Panc1 (cell line): ENCODE measurements at regions not wholly inside any gene's neighbourhood (a gene's known extent, or its start where the extent isn't known, plus 50 kb on each side); places are given as distances from the start of the nearest gene placed in this dataset.

Source experiments
- ATAC-seq: fragments of 200-7000 bp; cut with Tn5 transposase; 2 replicates; pipeline ENCODE4 v1.9.1; 2020; ENCODE audit warnings: mild to moderate bottlenecking, moderate library complexity
- BruUV-seq: library from RNA; stranded (reverse); fragments of 400-500 nt; replicated peaks from 2 replicates; lab custom pipeline; 2021; lab: Mats Ljungman, UMichigan
- CTCF ChIA-PET: fragments of 300-600 bp; sonication (Branson Sonifier 250); formaldehyde crosslinking; loops from one replicate; lab custom pipeline; 2022; ENCODE audit warnings: antibody characterized with exemption; lab: Charles Lee
- POLR2A ChIA-PET: fragments of 300-600 bp; sonication (Branson Sonifier 250); formaldehyde crosslinking; loops from one replicate; lab custom pipeline; 2022; ENCODE audit warnings: antibody characterized with exemption; lab: Charles Lee
- DNase-seq: peaks from one replicate; pipeline ENCODE4 v3.0.0-alpha.2; 2010; ENCODE audit warnings: low read depth, low spot score
- H3K27ac ChIP-seq: 2 replicates; pipeline ENCODE4 v1.5.1; 2011; ENCODE audit warnings: mild to moderate bottlenecking, low read length, inconsistent platforms
- H3K27me3 ChIP-seq: fragments of 200-500 bp; sonication (Bioruptor generic); 2 replicates; pipeline ENCODE4 v1.6.0; 2014; ENCODE audit warnings: low read length, inconsistent platforms; ENCODE audit not compliant: control insufficient read depth, insufficient read depth
- H3K36me3 ChIP-seq: fragments of 200-500 bp; sonication (Bioruptor generic); 2 replicates; pipeline ENCODE4 v1.5.1; 2014; ENCODE audit warnings: inconsistent platforms, mild to moderate bottlenecking, low read length, moderate library complexity; ENCODE audit not compliant: control insufficient read depth, insufficient read depth
- H3K4me1 ChIP-seq: 2 replicates; pipeline ENCODE4 v1.5.1; 2011; ENCODE audit warnings: inconsistent platforms, mild to moderate bottlenecking, low read length, moderate library complexity; ENCODE audit not compliant: control insufficient read depth, insufficient read depth
- H3K4me3 ChIP-seq, 2 experiments: 2 replicates each; pipeline ENCODE4 v1.5.1; 2011 to 2012; ENCODE audit warnings: low read depth in 2 of 2, low read length in 2 of 2, mild to moderate bottlenecking in 2 of 2, inconsistent platforms in 1 of 2, moderate library complexity in 1 of 2
- H3K9me3 ChIP-seq: fragments of 200-500 bp; sonication (Bioruptor generic); 2 replicates; pipeline ENCODE4 v1.5.1; 2014; ENCODE audit warnings: low read depth, mild to moderate bottlenecking, inconsistent platforms, low read length, moderate library complexity; ENCODE audit not compliant: control insufficient read depth, insufficient read depth
- POLR2AphosphoS5 ChIP-seq: IDR thresholded peaks from 2 replicates; pipeline ENCODE4 v1.6.1; 2012; ENCODE audit warnings: mild to moderate bottlenecking, low read depth, low read length, moderate library complexity
- SIN3A ChIP-seq: IDR thresholded peaks from 2 replicates; pipeline ENCODE4 v1.6.1; 2012; ENCODE audit warnings: low read depth, mild to moderate bottlenecking, low read length, moderate library complexity, borderline replicate concordance; ENCODE audit not compliant: insufficient read depth
- TCF7L2 ChIP-seq: IDR thresholded peaks from 2 replicates; pipeline ENCODE4 v1.6.1; 2011; ENCODE audit warnings: mild to moderate bottlenecking, low read depth, low read length, inconsistent platforms
- in situ Hi-C: cut with HindIII; loops from 2 replicates; pipeline ENCODE4 v1.10.0; 2016; ENCODE audit warnings: low sequenced_read_pairs, low pct_unique_long_range_greater_than_20kb
- intact Hi-C: fragments of 100-400 bp; cut with micrococcal nuclease; formaldehyde crosslinking; loops from one replicate; pipeline ENCODE4 v1.10.0; 2022; ENCODE audit not compliant: unreplicated experiment
- TF ChIP-seq, protein P1 (sequence below): fragments of 450-650 bp; IDR thresholded peaks from 2 replicates; pipeline ENCODE4 v1.5.1; 2017; ENCODE audit warnings: mild to moderate bottlenecking
- TF ChIP-seq, protein P2 (sequence below), 2 experiments: IDR thresholded peaks; 2 replicates each; pipeline ENCODE4 v1.6.1; 2011 to 2012; ENCODE audit warnings: low read depth in 2 of 2, control low read depth in 1 of 2, low read length in 1 of 2, mild to moderate bottlenecking in 1 of 2, moderate library complexity in 1 of 2; ENCODE audit not compliant: insufficient read depth in 1 of 2

DNA sequence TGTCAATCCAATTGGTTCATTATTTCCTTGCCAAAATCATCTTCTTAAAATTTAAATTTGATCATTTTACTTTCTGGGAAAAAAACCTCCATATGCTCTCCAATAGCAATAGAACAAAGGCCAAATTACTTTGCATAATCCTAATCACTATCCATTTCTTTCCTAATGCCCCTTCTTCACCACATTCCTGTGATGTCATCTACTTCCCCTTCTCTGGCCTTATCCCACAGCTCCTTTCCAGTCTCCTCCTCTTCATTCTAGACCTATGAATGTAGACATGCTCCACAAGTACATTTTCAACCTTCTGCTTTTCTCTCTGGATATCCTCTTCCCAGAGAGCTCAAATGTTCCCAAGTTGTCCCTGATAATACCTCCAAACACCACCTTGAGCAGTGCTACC lies 216.6 kb downstream of the MRPL39 start:
- no TSS peak for BruUV-seq
- Histone ChIP-seq H3K4me3 (no peak overlapping the region), H3K4me1 (no peaks in the 10 kb centered on the region), H3K27me3 (no peaks in the 10 kb centered on the region), H3K27ac (no peak overlapping the region), H3K9me3 (no peaks in the 10 kb centered on the region), H3K36me3 (no peaks in the 10 kb centered on the region)
- intact Hi-C loops (no loop called here), in situ Hi-C loops (no loop called here)
- CTCF ChIA-PET, result no interaction called here
- POLR2A ChIA-PET, result no interaction called here
- TF ChIP-seq POLR2AphosphoS5 (no peak), SIN3A (no peak), TCF7L2 (no peak)
- TF ChIP-seq, protein P1, sequence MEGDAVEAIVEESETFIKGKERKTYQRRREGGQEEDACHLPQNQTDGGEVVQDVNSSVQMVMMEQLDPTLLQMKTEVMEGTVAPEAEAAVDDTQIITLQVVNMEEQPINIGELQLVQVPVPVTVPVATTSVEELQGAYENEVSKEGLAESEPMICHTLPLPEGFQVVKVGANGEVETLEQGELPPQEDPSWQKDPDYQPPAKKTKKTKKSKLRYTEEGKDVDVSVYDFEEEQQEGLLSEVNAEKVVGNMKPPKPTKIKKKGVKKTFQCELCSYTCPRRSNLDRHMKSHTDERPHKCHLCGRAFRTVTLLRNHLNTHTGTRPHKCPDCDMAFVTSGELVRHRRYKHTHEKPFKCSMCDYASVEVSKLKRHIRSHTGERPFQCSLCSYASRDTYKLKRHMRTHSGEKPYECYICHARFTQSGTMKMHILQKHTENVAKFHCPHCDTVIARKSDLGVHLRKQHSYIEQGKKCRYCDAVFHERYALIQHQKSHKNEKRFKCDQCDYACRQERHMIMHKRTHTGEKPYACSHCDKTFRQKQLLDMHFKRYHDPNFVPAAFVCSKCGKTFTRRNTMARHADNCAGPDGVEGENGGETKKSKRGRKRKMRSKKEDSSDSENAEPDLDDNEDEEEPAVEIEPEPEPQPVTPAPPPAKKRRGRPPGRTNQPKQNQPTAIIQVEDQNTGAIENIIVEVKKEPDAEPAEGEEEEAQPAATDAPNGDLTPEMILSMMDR, result no peak
- TF ChIP-seq, protein P2, sequence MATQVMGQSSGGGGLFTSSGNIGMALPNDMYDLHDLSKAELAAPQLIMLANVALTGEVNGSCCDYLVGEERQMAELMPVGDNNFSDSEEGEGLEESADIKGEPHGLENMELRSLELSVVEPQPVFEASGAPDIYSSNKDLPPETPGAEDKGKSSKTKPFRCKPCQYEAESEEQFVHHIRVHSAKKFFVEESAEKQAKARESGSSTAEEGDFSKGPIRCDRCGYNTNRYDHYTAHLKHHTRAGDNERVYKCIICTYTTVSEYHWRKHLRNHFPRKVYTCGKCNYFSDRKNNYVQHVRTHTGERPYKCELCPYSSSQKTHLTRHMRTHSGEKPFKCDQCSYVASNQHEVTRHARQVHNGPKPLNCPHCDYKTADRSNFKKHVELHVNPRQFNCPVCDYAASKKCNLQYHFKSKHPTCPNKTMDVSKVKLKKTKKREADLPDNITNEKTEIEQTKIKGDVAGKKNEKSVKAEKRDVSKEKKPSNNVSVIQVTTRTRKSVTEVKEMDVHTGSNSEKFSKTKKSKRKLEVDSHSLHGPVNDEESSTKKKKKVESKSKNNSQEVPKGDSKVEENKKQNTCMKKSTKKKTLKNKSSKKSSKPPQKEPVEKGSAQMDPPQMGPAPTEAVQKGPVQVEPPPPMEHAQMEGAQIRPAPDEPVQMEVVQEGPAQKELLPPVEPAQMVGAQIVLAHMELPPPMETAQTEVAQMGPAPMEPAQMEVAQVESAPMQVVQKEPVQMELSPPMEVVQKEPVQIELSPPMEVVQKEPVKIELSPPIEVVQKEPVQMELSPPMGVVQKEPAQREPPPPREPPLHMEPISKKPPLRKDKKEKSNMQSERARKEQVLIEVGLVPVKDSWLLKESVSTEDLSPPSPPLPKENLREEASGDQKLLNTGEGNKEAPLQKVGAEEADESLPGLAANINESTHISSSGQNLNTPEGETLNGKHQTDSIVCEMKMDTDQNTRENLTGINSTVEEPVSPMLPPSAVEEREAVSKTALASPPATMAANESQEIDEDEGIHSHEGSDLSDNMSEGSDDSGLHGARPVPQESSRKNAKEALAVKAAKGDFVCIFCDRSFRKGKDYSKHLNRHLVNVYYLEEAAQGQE (IDR thresholded peaks at IDR 0.05; ENCODE audit: insufficient read depth in 1 of 2, low read depth in 2 of 2, low read length in 1 of 2), result no peak
- ATAC-seq (no peak), DNase-seq (no peak)

DNA sequence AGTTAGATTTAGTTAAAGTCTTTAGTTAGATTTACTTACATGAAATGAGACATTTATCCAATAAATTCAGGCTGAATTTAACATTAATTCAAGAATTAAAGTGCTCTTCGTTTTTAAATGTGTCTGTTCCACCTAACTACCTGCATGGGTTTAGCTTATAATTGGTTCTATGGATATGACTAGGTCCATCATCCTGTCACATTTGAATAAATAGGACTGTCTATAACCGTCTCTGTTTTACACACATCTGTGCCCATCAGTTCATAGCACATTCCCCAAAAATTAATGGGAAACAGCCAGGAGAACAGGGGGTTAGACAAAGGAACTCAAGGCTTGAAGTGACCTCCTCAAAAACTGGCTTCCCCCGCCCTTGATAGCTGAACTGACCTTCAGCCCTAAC lies 219.6 kb downstream of the MRPL39 start:
- in situ Hi-C loops (no loop called here), intact Hi-C loops (loop anchor here (10.0 kb wide), 1 partner anchor 103 kb away; no protein-coding TSS in a partner anchor)
- no peak overlapping the region for H3K27ac ChIP-seq
- TF ChIP-seq SIN3A (no peak), TCF7L2 (no peak), POLR2AphosphoS5 (no peak)
- ChIA-PET POLR2A (no interaction called here), CTCF (no interaction called here)
- no TSS peak for BruUV-seq
- no peaks in the 10 kb centered on the region for H3K9me3 ChIP-seq
- ATAC-seq (no peak), DNase-seq (no peak)
- no peaks in the 10 kb centered on the region for H3K36me3 ChIP-seq
- no peak overlapping the region for H3K4me3 ChIP-seq
- H3K27me3 ChIP-seq, result no peaks in the 10 kb centered on the region
- H3K4me1 ChIP-seq, result no peaks in the 10 kb centered on the region

DNA sequence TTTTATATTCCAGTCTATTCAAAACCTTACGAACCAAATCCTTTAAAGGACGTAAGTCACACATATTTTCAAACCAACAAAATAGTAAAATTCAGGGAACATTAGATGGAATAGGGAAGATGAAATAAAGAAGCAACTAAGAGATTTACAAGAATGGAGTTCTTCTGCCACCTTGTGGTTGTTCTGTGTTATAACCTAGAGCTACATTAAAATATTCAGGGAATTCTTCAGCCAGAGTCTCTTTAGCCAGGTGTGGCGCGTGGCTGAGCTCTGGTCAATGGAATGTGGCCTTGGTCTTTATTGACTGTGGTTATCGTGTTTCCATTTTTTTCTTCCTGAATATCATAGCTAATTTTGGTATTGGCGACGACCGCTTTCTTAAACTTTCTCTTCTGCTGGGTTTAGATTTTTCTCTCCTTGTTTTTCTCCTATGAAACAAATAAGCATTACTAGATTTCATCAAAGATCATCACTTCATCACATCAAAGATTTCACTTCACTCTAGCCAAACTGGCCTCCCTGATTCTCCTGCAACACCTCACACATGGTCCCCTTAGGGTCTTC lies 221.3 kb downstream of the MRPL39 start:
- POLR2A ChIA-PET, result interaction anchor here (0.5 kb wide), 1 partner anchor 1368 kb away, joined by 3 read pairs; no protein-coding TSS in a partner anchor
- intact Hi-C loops, result loop anchor here (1.0 to 10.0 kb wide), 2 partner anchors 101 to 490 kb away; no protein-coding TSS in a partner anchor
- H3K27ac ChIP-seq, result no peak overlapping the region

More for the DNA sequence above, 221.3 kb downstream of the MRPL39 start:
- ATAC-seq, result no peak
- TF ChIP-seq, protein P1, result peak; percentile 73
- no peak for TF ChIP-seq POLR2AphosphoS5
- Histone ChIP-seq H3K27me3 (no peaks in the 10 kb centered on the region), H3K4me1 (no peaks in the 10 kb centered on the region), H3K36me3 (no peaks in the 10 kb centered on the region), H3K9me3 (no peaks in the 10 kb centered on the region), H3K4me3 (no peak overlapping the region)
- in situ Hi-C loops, result no loop called here
- peak; percentile 30 for DNase-seq
- no TSS peak for BruUV-seq
- CTCF ChIA-PET, result interaction anchor here (0.7 kb wide), 2 partner anchors 35 to 55 kb away, joined by 3 read pairs; no protein-coding TSS in a partner anchor
